Stimulated activated memory B cell treated with anti-CD40 and anti-IgM and Interleukin-4, amounts not matched to agents 10 μg/mL and 1 μg/mL and 100 μg/mL, for 72 hours (primary cell): ENCODE measurements at regions not wholly inside any gene's neighbourhood (a gene's known extent, or its start where the extent isn't known, plus 50 kb on each side); places are given as distances from the start of the nearest gene placed in this dataset.
"Not testable (repeated sequence)": the region's sequence is repeated elsewhere in the genome, so short reads cannot be mapped to it uniquely, and the experiment has no call there.

ENCODE experiments used
- ATAC-seq: fragments of 150-1000 bp; cut with Tn5 transposase; 2 replicates; pipeline ENCODE4 v1.10.0; 2021
- H3K27ac Mint-ChIP-seq: one replicate; pipeline ENCODE4 v1.8.0; 2022; ENCODE audit warnings: mild to moderate bottlenecking, mixed read lengths
- H3K27me3 Mint-ChIP-seq: one replicate; pipeline ENCODE4 v1.8.0; 2022; ENCODE audit warnings: mixed read lengths
- H3K36me3 Mint-ChIP-seq: one replicate; pipeline ENCODE4 v1.8.0; 2022; ENCODE audit warnings: mixed read lengths
- H3K4me1 Mint-ChIP-seq: one replicate; pipeline ENCODE4 v1.8.0; 2022; ENCODE audit warnings: mixed read lengths
- H3K4me3 Mint-ChIP-seq: one replicate; pipeline ENCODE4 v1.8.0; 2022; ENCODE audit warnings: mild to moderate bottlenecking, moderate library complexity, mixed read lengths
- H3K9me3 Mint-ChIP-seq: one replicate; pipeline ENCODE4 v1.8.0; 2022; ENCODE audit warnings: mixed read lengths

DNA sequence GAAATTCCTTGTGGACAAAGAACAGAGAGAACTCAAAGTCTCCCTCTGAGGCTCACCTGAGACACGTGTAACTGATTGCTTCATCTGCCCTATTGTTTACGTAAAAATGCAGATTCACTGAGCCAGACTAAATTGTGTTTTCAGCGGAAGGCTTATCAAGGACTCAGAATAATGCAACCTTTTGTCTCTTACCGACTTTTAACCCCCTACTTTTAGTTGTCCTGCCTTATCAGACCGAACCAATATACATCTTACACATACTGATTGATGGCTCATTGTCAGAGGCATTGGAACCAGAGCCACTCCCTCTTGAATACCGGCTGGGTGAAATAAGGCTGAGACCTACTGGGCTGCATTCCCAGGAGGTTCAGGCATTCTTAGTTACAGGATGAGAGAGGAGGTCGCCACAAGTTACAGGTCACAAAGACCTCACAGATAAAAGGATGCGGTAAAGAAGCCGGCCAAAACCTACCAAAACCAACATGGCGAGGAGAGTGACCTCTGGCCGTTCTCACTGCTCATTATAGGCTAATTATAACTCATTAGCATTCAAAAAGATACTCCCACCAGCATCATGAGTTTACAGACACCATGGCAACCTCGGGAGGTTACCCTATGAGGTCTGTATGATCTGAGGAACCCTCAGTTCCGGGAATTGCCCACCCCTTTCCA is 95.5 kb upstream of the ZNF184 start:
- Mint-ChIP-seq H3K4me1 (no peaks in the 10 kb centered on the region), H3K4me3 (no peak overlapping the region), H3K27ac (no peak overlapping the region), H3K36me3 (no peaks in the 10 kb centered on the region), H3K9me3 (no peaks in the 10 kb centered on the region), H3K27me3 (peaks cover 34% of the 10 kb centered on the region)
- no peak for ATAC-seq

DNA sequence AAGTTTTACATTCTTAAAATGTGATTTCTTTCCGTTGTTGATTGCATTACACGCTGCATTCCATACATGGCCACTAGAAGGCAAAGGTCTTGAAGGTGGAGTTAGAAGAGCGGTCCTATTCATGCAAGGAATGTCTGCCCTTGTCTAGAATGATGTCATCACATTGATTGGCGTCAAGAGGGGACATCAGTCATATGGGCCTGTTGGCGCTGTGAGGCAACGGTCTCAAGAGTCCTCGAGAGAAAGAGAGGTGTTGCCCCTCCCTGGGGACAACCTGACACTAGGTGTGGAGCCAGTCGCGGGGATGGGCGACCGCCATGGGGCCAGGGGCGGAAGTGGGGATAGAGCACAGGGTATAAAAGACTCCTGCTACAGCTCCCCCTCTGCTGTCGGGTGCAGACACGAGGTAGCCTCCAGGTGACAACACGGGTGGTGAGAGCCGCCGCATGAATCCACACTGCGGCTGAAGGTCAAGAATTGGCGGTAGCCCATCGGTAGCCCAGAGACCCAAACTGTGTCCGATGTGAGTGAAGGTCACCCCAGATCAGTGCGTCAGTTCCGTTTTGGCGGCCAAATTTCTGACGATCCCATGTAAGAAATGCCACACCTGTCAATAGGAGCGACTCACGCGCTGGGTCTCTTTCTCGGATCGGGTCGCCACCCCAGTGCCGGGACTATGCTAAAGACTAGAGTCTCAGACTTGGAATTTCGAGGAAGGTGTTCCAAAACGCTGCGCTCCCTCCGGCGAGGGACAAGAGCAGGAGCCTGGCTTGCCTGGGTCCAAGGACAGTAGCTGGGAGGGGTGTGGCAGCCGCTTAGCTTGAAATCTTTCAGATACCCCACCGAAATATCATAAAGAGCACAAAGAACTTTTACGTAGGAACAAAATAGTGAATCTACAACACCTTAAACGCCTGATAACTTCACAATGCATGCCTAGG is 93.2 kb upstream of the ZNF184 start:
- H3K4me3 Mint-ChIP-seq, result no peak overlapping the region
- H3K36me3 Mint-ChIP-seq, result no peaks in the 10 kb centered on the region
- no peak for ATAC-seq
- no peaks in the 10 kb centered on the region for H3K4me1 Mint-ChIP-seq
- no peaks in the 10 kb centered on the region for H3K9me3 Mint-ChIP-seq
- peaks cover 49% of the 10 kb centered on the region for H3K27me3 Mint-ChIP-seq
- H3K27ac Mint-ChIP-seq, result no peak overlapping the region

GRCh38 chr6:27562027-27562410 is 89.1 kb upstream of the ZNF184 start:
- H3K36me3 Mint-ChIP-seq, result no peaks in the 10 kb centered on the region
- H3K27ac Mint-ChIP-seq, result no peak overlapping the region
- peaks cover 89% of the 10 kb centered on the region for H3K27me3 Mint-ChIP-seq
- H3K4me3 Mint-ChIP-seq, result no peak overlapping the region
- no peak for ATAC-seq
- H3K4me1 Mint-ChIP-seq, result no peaks in the 10 kb centered on the region
- H3K9me3 Mint-ChIP-seq, result no peaks in the 10 kb centered on the region

DNA sequence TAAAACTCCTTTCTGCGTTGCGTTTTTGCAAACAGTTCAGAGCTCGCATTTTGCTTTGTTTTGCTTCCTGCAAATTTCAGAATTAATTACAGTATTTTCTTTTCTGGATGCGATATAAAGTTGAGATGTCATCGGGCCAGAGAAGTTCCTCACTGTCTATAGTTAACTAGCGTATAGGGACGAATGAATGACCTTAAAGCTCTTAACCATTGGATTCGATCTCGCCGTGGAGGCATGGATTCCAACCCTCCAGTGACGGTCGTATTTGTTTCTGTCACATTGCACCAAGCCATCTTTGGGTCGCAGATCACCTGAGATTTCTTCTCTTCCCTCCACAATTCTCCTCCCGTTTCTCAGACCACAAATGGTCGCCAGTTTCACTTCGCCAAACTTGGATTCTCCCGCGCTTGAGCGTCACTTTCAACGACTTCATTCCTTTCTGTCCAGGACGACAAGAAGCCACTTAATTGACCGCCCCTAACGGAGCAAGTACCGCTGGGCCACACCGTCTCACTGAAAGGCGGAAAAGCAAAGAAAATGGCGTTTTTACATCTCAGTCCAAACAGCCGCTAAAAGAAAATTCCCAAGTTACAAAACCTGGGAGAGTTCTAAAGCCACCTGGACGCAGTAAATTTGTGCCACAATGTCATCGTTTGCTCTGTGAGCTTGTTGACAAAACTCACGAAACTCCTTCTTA is 85.3 kb upstream of the ZNF184 start:
- H3K4me3 Mint-ChIP-seq, result no peak overlapping the region
- no peaks in the 10 kb centered on the region for H3K4me1 Mint-ChIP-seq
- H3K27me3 Mint-ChIP-seq, result peaks cover 87% of the 10 kb centered on the region
- H3K27ac Mint-ChIP-seq, result no peak overlapping the region
- no peak for ATAC-seq
- H3K9me3 Mint-ChIP-seq, result no peaks in the 10 kb centered on the region
- no peaks in the 10 kb centered on the region for H3K36me3 Mint-ChIP-seq

DNA sequence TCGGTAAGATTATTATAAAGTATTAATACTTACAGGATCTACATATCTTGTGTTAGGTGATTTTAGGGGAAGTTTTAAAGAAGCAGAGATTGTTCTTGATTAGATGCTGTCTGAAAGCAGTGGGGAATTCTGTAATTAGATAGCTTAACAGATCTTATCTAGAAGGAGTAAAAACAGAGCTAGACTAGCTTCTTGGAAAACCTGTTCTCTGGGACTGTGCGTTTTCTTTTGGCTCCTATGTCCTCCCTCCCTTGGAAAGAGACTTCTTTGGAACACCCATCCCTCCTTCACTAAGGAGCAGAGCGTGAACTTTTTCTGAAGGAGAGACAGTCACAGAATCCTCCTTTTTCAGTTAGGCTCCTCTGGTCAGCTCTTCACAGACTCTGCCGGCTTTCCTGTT is 83.5 kb upstream of the ZNF184 start:
- peaks cover 95% of the 10 kb centered on the region for H3K27me3 Mint-ChIP-seq
- H3K27ac Mint-ChIP-seq, result no peak overlapping the region
- no peak for ATAC-seq
- H3K4me3 Mint-ChIP-seq, result no peak overlapping the region
- peaks cover 3% of the 10 kb centered on the region for H3K9me3 Mint-ChIP-seq
- H3K4me1 Mint-ChIP-seq, result no peaks in the 10 kb centered on the region
- no peaks in the 10 kb centered on the region for H3K36me3 Mint-ChIP-seq

- Mint-ChIP-seq H3K4me1 (no peaks in the 10 kb centered on the region), H3K36me3 (no peaks in the 10 kb centered on the region), H3K9me3 (peaks cover 4% of the 10 kb centered on the region), H3K27me3 (peaks cover 87% of the 10 kb centered on the region), H3K27ac (no peak overlapping the region), H3K4me3 (no peak overlapping the region)
- ATAC-seq, result no peak
Observed at GRCh38 chr6:27553123-27553904, 80.4 kb upstream of the ZNF184 start.

GRCh38 chr6:27551607-27552006 is 78.7 kb upstream of the ZNF184 start:
- Mint-ChIP-seq H3K9me3 (peaks cover 4% of the 10 kb centered on the region), H3K4me3 (no peak overlapping the region), H3K4me1 (no peaks in the 10 kb centered on the region), H3K27ac (no peak overlapping the region), H3K36me3 (no peaks in the 10 kb centered on the region), H3K27me3 (peaks cover 87% of the 10 kb centered on the region)
- no peak for ATAC-seq

DNA sequence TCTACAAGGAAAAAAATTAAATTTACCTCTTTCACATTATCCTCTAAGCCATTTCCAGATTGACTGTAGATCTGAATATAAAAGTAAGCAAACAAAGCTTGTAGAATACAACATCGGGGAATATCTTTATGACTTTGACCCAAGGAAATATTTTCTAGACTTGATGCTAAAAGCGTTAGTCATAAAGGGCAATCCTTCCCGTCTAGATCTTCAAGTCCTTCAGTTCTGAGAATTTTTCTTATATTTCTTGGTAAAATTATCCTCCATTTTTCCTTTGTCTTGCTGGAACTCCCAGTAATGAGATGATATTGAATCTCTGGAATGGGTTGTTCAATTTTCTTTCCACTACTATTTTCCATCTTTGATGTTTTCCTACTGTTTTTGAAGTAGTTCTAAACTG is 77.8 kb upstream of the ZNF184 start:
- H3K9me3 Mint-ChIP-seq, result peaks cover 5% of the 10 kb centered on the region
- peaks cover 2% of the 10 kb centered on the region for H3K4me1 Mint-ChIP-seq
- H3K36me3 Mint-ChIP-seq, result no peaks in the 10 kb centered on the region
- H3K4me3 Mint-ChIP-seq, result no peak overlapping the region
- no peak overlapping the region for H3K27ac Mint-ChIP-seq
- ATAC-seq, result no peak
- peaks cover 86% of the 10 kb centered on the region for H3K27me3 Mint-ChIP-seq

GRCh38 chr6:27549241-27549598 is 76.3 kb upstream of the ZNF184 start:
- not testable (repeated sequence) for H3K36me3 Mint-ChIP-seq, H3K9me3 Mint-ChIP-seq, H3K4me3 Mint-ChIP-seq, H3K27ac Mint-ChIP-seq, ATAC-seq
- Mint-ChIP-seq H3K27me3 (peaks cover 90% of the 10 kb centered on the region), H3K4me1 (peaks cover 13% of the 10 kb centered on the region)

- no peak overlapping the region for H3K27ac Mint-ChIP-seq
Observed at GRCh38 chr6:27547157-27548075, 74.5 kb upstream of the ZNF184 start.

GRCh38 chr6:27546522-27546921 is 73.6 kb upstream of the ZNF184 start:
- no peak for ATAC-seq
- Mint-ChIP-seq H3K27ac (no peak overlapping the region), H3K4me3 (no peak overlapping the region), H3K9me3 (peaks cover 3% of the 10 kb centered on the region), H3K27me3 (peaks cover 75% of the 10 kb centered on the region), H3K36me3 (no peaks in the 10 kb centered on the region), H3K4me1 (peaks cover 13% of the 10 kb centered on the region)

More at GRCh38 chr6:27547157-27548075, 74.5 kb upstream of the ZNF184 start:
- Mint-ChIP-seq H3K36me3 (no peaks in the 10 kb centered on the region), H3K4me1 (peaks cover 13% of the 10 kb centered on the region), H3K27me3 (peaks cover 84% of the 10 kb centered on the region), H3K9me3 (peaks cover 6% of the 10 kb centered on the region), H3K4me3 (no peak overlapping the region)
- ATAC-seq, result no peak

- peaks cover 71% of the 10 kb centered on the region for H3K27me3 Mint-ChIP-seq
- H3K4me3 Mint-ChIP-seq, result peak overlapping the region; percentile 31
- no peak overlapping the region for H3K27ac Mint-ChIP-seq
- no peaks in the 10 kb centered on the region for H3K36me3 Mint-ChIP-seq
- no peak for ATAC-seq
- H3K4me1 Mint-ChIP-seq, result peaks cover 13% of the 10 kb centered on the region
- H3K9me3 Mint-ChIP-seq, result peaks cover 5% of the 10 kb centered on the region
Observed at GRCh38 chr6:27545271-27546046, 72.6 kb upstream of the ZNF184 start.

GRCh38 chr6:27544612-27545260 is 71.8 kb upstream of the ZNF184 start:
- Mint-ChIP-seq H3K4me3 (peak overlapping the region; percentile 31), H3K27me3 (peaks cover 78% of the 10 kb centered on the region), H3K4me1 (peaks cover 13% of the 10 kb centered on the region), H3K27ac (no peak overlapping the region), H3K36me3 (no peaks in the 10 kb centered on the region), H3K9me3 (peaks cover 6% of the 10 kb centered on the region)
- no peak for ATAC-seq
